ENCODE measurements at regions not wholly inside any gene's neighbourhood (a gene's known extent, or its start where the extent isn't known, plus 50 kb on each side); places are given as distances from the start of the nearest gene placed in this dataset.

- Histone ChIP-seq H3K4me1 (ENCODE audit: control insufficient read depth, insufficient read depth, low read length) (peaks cover 9% of the 10 kb centered on the region; the same call in 1 of the 2 replicates), H3K27ac (ENCODE audit: low read depth, low read length) (no peak overlapping the region), H3K36me3 (ENCODE audit: control insufficient read depth, insufficient read depth, low read length) (no peaks in the 10 kb centered on the region), H3K4me3 (ENCODE audit: low read depth, low read length) (no peak overlapping the region), H3K27me3 (ENCODE audit: control insufficient read depth, insufficient read depth, low read length) (no peaks in the 10 kb centered on the region), H3K9me3 (ENCODE audit: control insufficient read depth, insufficient read depth, low read depth, low read length) (peaks cover 5% of the 10 kb centered on the region; the same call in 1 of the 2 replicates), H3K9ac (ENCODE audit: low read length) (no peak overlapping the region)
Measured at GRCh38 chr5:103896593-103896992, 334.0 kb upstream of the NUDT12 start.

- Histone ChIP-seq H3K36me3 (ENCODE audit: control insufficient read depth, insufficient read depth, low read length) (no peaks in the 10 kb centered on the region), H3K9ac (ENCODE audit: low read length) (no peak overlapping the region), H3K4me3 (ENCODE audit: low read depth, low read length) (no peak overlapping the region), H3K4me1 (ENCODE audit: control insufficient read depth, insufficient read depth, low read length) (peaks cover 9% of the 10 kb centered on the region; the same call in 1 of the 2 replicates), H3K27me3 (ENCODE audit: control insufficient read depth, insufficient read depth, low read length) (no peaks in the 10 kb centered on the region), H3K27ac (ENCODE audit: low read depth, low read length) (no peak overlapping the region), H3K9me3 (ENCODE audit: control insufficient read depth, insufficient read depth, low read depth, low read length) (peaks cover 5% of the 10 kb centered on the region; the same call in 1 of the 2 replicates)
Measured at GRCh38 chr5:103895738-103896137, 333.1 kb upstream of the NUDT12 start.

GRCh38 chr5:103894882-103895281, 332.3 kb upstream of the NUDT12 start:
- H3K36me3 ChIP-seq (ENCODE audit: control insufficient read depth, insufficient read depth, low read length) = no peaks in the 10 kb centered on the region
- H3K9me3 ChIP-seq (ENCODE audit: control insufficient read depth, insufficient read depth, low read depth, low read length) = peaks cover under 1% of the 10 kb centered on the region; the same call in 1 of the 2 replicates
- H3K9ac ChIP-seq (ENCODE audit: low read length) = no peak overlapping the region
- peaks cover 9% of the 10 kb centered on the region; the same call in 1 of the 2 replicates for H3K4me1 ChIP-seq (ENCODE audit: control insufficient read depth, insufficient read depth, low read length)
- no peak overlapping the region for H3K27ac ChIP-seq (ENCODE audit: low read depth, low read length)
- H3K4me3 ChIP-seq (ENCODE audit: low read depth, low read length) = no peak overlapping the region
- H3K27me3 ChIP-seq (ENCODE audit: control insufficient read depth, insufficient read depth, low read length) = no peaks in the 10 kb centered on the region

DNA sequence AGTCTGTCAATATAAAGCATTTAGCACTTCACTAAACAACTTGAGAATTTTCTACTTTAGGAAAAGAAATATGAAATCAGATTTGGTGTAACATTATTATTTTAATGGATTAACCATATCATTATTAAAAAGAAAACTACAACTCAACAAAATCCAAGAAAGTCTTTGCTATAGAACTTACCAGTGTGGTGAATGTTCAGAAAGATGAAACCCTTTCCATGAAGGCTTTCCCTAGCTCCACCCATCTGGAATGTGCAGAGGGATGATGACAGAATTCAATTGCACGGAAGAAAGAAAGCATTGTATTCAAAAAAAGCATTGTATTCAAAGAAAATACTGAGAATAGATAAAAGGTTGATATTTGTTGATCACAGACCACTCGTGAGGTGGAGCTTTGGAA, 328.6 kb upstream of the NUDT12 start:
- H3K36me3 ChIP-seq (ENCODE audit: control insufficient read depth, insufficient read depth, low read length) = no peaks in the 10 kb centered on the region
- H3K27me3 ChIP-seq (ENCODE audit: control insufficient read depth, insufficient read depth, low read length) = no peaks in the 10 kb centered on the region
- no peak overlapping the region for H3K9ac ChIP-seq (ENCODE audit: low read length)
- H3K4me3 ChIP-seq (ENCODE audit: low read depth, low read length) = no peak overlapping the region
- H3K9me3 ChIP-seq (ENCODE audit: control insufficient read depth, insufficient read depth, low read depth, low read length) = no peaks in the 10 kb centered on the region
- H3K27ac ChIP-seq (ENCODE audit: low read depth, low read length) = no peak overlapping the region
- peaks cover 9% of the 10 kb centered on the region; the same call in 1 of the 2 replicates for H3K4me1 ChIP-seq (ENCODE audit: control insufficient read depth, insufficient read depth, low read length)

GRCh38 chr5:103890313-103890712, 327.7 kb upstream of the NUDT12 start:
- no peaks in the 10 kb centered on the region for H3K9me3 ChIP-seq (ENCODE audit: control insufficient read depth, insufficient read depth, low read depth, low read length)
- peaks cover 9% of the 10 kb centered on the region; the same call in 1 of the 2 replicates for H3K4me1 ChIP-seq (ENCODE audit: control insufficient read depth, insufficient read depth, low read length)
- H3K27me3 ChIP-seq (ENCODE audit: control insufficient read depth, insufficient read depth, low read length) = no peaks in the 10 kb centered on the region
- H3K9ac ChIP-seq (ENCODE audit: low read length) = no peak overlapping the region
- no peak overlapping the region for H3K27ac ChIP-seq (ENCODE audit: low read depth, low read length)
- no peak overlapping the region for H3K4me3 ChIP-seq (ENCODE audit: low read depth, low read length)
- H3K36me3 ChIP-seq (ENCODE audit: control insufficient read depth, insufficient read depth, low read length) = no peaks in the 10 kb centered on the region

DNA sequence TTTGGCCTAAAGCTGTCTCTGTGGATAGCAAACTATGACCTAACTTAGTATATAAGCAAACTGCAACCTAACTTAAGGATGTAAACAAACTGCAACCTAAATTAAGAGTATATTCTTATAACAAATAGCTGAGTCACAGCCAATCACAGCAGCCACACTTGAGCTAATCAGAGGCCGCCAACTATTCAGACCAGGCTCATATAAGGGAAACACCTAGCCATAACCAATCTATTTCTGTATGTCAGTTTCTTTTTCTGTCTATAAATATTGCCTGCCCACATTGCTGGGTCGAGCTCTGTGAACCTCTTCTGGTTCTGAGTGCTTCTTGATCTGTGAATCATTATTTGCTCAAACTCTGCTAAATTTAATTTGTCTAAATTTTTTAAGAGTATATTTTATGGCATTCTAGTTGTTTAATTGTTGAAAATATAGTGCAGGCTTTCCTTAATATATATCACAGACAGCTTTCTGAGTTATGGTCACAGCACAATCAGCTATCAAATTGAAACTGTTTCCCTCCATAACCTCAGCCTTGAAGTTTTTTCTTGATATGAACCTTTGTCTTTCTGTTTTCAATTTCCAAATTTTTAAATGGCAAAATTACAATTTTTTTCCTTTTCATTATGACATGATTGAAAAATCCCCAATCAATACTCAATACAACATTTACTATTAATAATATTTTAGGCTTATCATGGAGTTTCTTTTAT, 327.1 kb upstream of the NUDT12 start:
- Histone ChIP-seq H3K9me3 (ENCODE audit: control insufficient read depth, insufficient read depth, low read depth, low read length) (no peaks in the 10 kb centered on the region), H3K36me3 (ENCODE audit: control insufficient read depth, insufficient read depth, low read length) (no peaks in the 10 kb centered on the region), H3K4me1 (ENCODE audit: control insufficient read depth, insufficient read depth, low read length) (peaks cover 4% of the 10 kb centered on the region; the same call in 1 of the 2 replicates), H3K27ac (ENCODE audit: low read depth, low read length) (no peak overlapping the region), H3K4me3 (ENCODE audit: low read depth, low read length) (no peak overlapping the region), H3K27me3 (ENCODE audit: control insufficient read depth, insufficient read depth, low read length) (no peaks in the 10 kb centered on the region), H3K9ac (ENCODE audit: low read length) (no peak overlapping the region)

DNA sequence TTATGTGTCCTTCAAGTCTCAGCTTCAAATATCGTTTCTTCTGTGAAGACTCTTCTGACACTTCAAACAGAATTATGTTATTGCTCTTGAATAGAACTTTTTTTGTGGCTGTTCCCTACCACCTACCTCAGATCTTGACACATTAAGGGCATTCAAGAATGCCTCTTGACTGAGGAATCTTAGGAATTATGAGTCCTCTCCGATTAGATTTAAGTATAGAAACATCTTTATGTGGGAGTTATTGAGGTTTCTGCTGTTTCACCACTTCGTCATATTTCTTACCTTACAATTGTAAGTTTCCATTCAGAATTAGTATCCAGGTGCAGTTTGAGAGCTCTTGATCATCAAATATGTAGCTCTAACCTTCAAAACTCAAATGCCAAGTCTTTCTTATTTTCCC, 324.2 kb upstream of the NUDT12 start:
- Histone ChIP-seq H3K27ac (ENCODE audit: low read depth, low read length) (no peak overlapping the region), H3K9me3 (ENCODE audit: control insufficient read depth, insufficient read depth, low read depth, low read length) (no peaks in the 10 kb centered on the region), H3K4me3 (ENCODE audit: low read depth, low read length) (no peak overlapping the region), H3K36me3 (ENCODE audit: control insufficient read depth, insufficient read depth, low read length) (no peaks in the 10 kb centered on the region), H3K27me3 (ENCODE audit: control insufficient read depth, insufficient read depth, low read length) (no peaks in the 10 kb centered on the region), H3K9ac (ENCODE audit: low read length) (no peak overlapping the region), H3K4me1 (ENCODE audit: control insufficient read depth, insufficient read depth, low read length) (no peaks in the 10 kb centered on the region)

DNA sequence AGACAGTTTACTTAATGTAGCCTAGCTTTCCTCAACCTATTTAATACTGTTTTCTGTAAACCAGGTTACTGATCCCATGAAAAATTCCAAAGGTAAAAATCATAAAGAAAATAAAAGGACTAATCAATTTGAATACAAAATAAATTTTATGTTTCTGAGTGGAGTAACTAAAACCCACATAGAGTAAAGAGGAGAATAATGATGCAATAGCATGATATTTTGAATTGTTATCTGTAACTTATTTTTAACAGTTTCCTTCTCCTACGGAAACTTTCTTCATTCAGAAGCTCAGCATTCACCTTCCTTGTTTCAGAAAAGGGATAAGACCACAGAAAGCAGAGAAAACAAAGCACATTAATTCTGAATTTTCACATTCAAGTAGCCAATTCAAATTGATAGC, 320.6 kb upstream of the NUDT12 start:
- Histone ChIP-seq H3K27ac (ENCODE audit: low read depth, low read length) (no peak overlapping the region), H3K27me3 (ENCODE audit: control insufficient read depth, insufficient read depth, low read length) (no peaks in the 10 kb centered on the region), H3K4me1 (ENCODE audit: control insufficient read depth, insufficient read depth, low read length) (no peaks in the 10 kb centered on the region), H3K36me3 (ENCODE audit: control insufficient read depth, insufficient read depth, low read length) (no peaks in the 10 kb centered on the region), H3K4me3 (ENCODE audit: low read depth, low read length) (no peak overlapping the region), H3K9me3 (ENCODE audit: control insufficient read depth, insufficient read depth, low read depth, low read length) (no peaks in the 10 kb centered on the region), H3K9ac (ENCODE audit: low read length) (no peak overlapping the region)

GRCh38 chr5:103881560-103881959, 319.0 kb upstream of the NUDT12 start:
- no peak overlapping the region for H3K27ac ChIP-seq (ENCODE audit: low read depth, low read length)
- no peak overlapping the region for H3K9ac ChIP-seq (ENCODE audit: low read length)
- H3K4me3 ChIP-seq (ENCODE audit: low read depth, low read length) = no peak overlapping the region
- no peaks in the 10 kb centered on the region for H3K27me3 ChIP-seq (ENCODE audit: control insufficient read depth, insufficient read depth, low read length)
- no peaks in the 10 kb centered on the region for H3K36me3 ChIP-seq (ENCODE audit: control insufficient read depth, insufficient read depth, low read length)
- no peaks in the 10 kb centered on the region for H3K9me3 ChIP-seq (ENCODE audit: control insufficient read depth, insufficient read depth, low read depth, low read length)
- no peaks in the 10 kb centered on the region for H3K4me1 ChIP-seq (ENCODE audit: control insufficient read depth, insufficient read depth, low read length)

GRCh38 chr5:103867857-103868598, 305.4 kb upstream of the NUDT12 start:
- no peaks in the 10 kb centered on the region for H3K4me1 ChIP-seq (ENCODE audit: control insufficient read depth, insufficient read depth, low read length)
- no peaks in the 10 kb centered on the region for H3K27me3 ChIP-seq (ENCODE audit: control insufficient read depth, insufficient read depth, low read length)
- no peaks in the 10 kb centered on the region for H3K36me3 ChIP-seq (ENCODE audit: control insufficient read depth, insufficient read depth, low read length)
- H3K27ac ChIP-seq (ENCODE audit: low read depth, low read length) = no peak overlapping the region
- H3K4me3 ChIP-seq (ENCODE audit: low read depth, low read length) = no peak overlapping the region
- no peak overlapping the region for H3K9ac ChIP-seq (ENCODE audit: low read length)
- H3K9me3 ChIP-seq (ENCODE audit: control insufficient read depth, insufficient read depth, low read depth, low read length) = no peaks in the 10 kb centered on the region

DNA sequence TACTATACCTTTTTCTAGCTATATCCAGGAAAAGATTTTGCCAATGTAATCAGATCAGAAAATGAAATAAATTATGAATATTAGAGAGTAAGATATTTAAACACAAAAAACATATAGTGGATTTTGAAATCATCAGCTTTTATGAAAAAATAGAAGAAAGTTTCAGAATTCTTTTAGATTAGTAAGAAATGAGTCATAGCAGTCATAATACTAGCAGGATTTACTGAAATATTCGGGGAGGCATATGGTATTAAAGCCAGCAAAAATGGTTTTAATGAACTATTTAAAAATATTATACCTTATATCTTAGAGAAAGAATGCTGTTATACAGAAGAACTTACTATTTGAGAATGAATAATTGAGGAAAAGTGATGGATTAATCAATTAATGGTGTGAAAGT, 303.6 kb upstream of the NUDT12 start:
- no peak overlapping the region for H3K27ac ChIP-seq (ENCODE audit: low read depth, low read length)

More for the DNA sequence above, 303.6 kb upstream of the NUDT12 start:
- Histone ChIP-seq H3K4me1 (ENCODE audit: control insufficient read depth, insufficient read depth, low read length) (no peaks in the 10 kb centered on the region), H3K4me3 (ENCODE audit: low read depth, low read length) (no peak overlapping the region), H3K27me3 (ENCODE audit: control insufficient read depth, insufficient read depth, low read length) (no peaks in the 10 kb centered on the region), H3K9me3 (ENCODE audit: control insufficient read depth, insufficient read depth, low read depth, low read length) (no peaks in the 10 kb centered on the region), H3K36me3 (ENCODE audit: control insufficient read depth, insufficient read depth, low read length) (no peaks in the 10 kb centered on the region), H3K9ac (ENCODE audit: low read length) (no peak overlapping the region)

All from HUES6 (cell line).